ENCODE measurements at regions not wholly inside any gene's neighbourhood (a gene's known extent, or its start where the extent isn't known, plus 50 kb on each side); places are given as distances from the start of the nearest gene placed in this dataset.

DNA sequence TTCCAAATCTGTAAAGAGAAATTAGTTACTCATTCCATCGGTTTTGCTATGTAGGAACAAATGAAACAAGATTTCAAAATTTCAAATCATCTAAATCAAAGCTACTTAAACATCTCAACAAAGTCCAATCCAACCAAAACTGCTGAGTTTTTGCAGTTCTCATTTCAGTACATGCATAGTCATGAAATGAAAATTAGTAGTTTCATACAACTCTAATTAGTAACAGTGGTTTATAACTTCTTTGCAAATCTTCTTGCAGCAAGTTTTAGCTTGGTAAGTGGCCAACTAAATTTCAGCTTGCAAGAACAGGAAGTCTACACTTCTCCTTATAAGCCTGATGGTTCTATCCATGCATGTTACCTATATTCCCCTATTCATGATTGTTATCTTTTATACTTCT lies 75.6 kb downstream of the SPRY2 start:
- Mint-ChIP-seq H3K4me1 (no peaks in the 10 kb centered on the region), H3K27me3 (ENCODE audit: low read depth) (no peaks in the 10 kb centered on the region), H3K9me3 (peaks cover 26% of the 10 kb centered on the region), H3K4me3 (no peak overlapping the region), H3K27ac (no peak overlapping the region), H3K36me3 (peaks cover 7% of the 10 kb centered on the region)
- TF ChIP-seq, protein P1, sequence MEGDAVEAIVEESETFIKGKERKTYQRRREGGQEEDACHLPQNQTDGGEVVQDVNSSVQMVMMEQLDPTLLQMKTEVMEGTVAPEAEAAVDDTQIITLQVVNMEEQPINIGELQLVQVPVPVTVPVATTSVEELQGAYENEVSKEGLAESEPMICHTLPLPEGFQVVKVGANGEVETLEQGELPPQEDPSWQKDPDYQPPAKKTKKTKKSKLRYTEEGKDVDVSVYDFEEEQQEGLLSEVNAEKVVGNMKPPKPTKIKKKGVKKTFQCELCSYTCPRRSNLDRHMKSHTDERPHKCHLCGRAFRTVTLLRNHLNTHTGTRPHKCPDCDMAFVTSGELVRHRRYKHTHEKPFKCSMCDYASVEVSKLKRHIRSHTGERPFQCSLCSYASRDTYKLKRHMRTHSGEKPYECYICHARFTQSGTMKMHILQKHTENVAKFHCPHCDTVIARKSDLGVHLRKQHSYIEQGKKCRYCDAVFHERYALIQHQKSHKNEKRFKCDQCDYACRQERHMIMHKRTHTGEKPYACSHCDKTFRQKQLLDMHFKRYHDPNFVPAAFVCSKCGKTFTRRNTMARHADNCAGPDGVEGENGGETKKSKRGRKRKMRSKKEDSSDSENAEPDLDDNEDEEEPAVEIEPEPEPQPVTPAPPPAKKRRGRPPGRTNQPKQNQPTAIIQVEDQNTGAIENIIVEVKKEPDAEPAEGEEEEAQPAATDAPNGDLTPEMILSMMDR (IDR thresholded peaks at IDR 0.05; ENCODE audit: unreplicated experiment): no peak
- DNase-seq (ENCODE audit: low spot score in 2 of 2, unreplicated experiment in 2 of 2): no peak

DNA sequence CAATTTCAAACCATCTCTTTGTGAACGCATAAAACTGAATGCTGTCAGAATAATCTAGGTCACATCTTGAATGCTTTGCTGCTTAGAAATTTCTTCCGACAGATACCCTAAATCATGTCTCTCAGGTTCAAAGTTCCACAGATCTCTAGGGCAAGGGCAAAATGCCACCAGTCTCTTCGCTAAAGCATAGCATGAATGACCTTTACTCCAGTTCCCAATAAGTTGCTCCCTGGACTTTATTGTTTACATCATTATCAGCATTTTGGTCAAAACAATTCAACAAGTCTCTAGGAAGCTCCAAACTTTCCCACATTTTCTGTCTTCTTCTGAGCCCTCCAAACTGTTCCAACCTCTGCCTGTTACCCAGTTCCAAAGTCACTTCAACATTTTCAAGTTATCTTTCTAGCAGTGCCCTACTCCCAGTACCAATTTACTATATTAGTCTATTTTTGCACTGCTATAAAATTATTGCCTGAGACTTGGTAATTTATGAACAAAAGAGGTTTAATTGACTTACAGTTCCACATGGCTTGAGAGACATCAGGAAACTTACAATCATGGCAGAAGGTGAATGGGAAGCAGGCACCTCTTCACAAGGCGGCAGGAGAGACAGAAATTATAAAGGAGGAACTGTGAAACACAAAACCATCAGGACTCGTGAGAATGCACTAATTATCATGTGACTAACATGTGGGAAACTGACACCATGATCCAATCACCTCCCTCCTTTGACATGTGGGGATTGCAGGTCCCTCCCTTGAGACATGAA lies 77.0 kb downstream of the SPRY2 start:
- Mint-ChIP-seq H3K27me3 (ENCODE audit: low read depth) (no peaks in the 10 kb centered on the region), H3K27ac (no peak overlapping the region), H3K36me3 (peaks cover 7% of the 10 kb centered on the region), H3K4me3 (no peak overlapping the region), H3K9me3 (peaks cover 29% of the 10 kb centered on the region), H3K4me1 (no peaks in the 10 kb centered on the region)
- DNase-seq (ENCODE audit: low spot score in 2 of 2, unreplicated experiment in 2 of 2): no peak
- TF ChIP-seq, protein P1 (IDR thresholded peaks at IDR 0.05; ENCODE audit: unreplicated experiment): no peak

DNA sequence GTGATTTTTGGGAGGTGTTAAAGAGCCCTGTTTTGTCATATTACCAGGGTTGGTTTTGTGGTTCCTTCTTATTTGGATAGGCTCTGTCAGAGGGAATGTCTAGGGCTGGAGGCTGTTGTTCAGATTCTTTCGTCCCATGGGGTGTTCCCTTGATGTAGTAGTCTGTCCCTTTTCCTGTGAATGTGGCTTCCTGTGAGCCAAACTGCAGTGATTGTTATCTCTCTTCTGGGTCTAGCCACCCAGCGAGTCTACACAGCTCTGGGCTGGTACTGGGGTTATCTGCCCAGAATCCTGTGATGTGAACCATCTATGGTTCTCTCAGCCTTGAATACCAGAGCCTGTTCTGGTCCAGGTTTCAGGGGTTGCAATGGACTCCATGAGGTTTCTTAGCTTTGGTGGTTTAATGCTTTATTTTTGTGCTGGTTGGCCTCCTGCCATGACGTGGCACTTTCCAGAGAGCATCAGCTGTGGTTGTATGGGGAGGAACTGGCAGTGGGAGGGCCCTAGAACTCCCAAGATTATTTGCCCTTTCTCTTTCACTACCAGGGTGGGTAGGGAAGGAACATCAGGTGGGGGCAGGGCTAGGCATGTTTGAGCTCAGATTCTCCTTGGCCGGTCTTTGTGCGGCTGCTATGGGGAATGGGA lies 78.8 kb downstream of the SPRY2 start:
- Mint-ChIP-seq H3K27me3 (ENCODE audit: low read depth) (no peaks in the 10 kb centered on the region), H3K4me1 (no peaks in the 10 kb centered on the region), H3K9me3 (peaks cover 35% of the 10 kb centered on the region), H3K27ac (no peak overlapping the region), H3K4me3 (no peak overlapping the region), H3K36me3 (peaks cover 7% of the 10 kb centered on the region)
- no peak for DNase-seq (ENCODE audit: low spot score in 2 of 2, unreplicated experiment in 2 of 2)
- TF ChIP-seq, protein P1 (IDR thresholded peaks at IDR 0.05; ENCODE audit: unreplicated experiment): no peak

DNA sequence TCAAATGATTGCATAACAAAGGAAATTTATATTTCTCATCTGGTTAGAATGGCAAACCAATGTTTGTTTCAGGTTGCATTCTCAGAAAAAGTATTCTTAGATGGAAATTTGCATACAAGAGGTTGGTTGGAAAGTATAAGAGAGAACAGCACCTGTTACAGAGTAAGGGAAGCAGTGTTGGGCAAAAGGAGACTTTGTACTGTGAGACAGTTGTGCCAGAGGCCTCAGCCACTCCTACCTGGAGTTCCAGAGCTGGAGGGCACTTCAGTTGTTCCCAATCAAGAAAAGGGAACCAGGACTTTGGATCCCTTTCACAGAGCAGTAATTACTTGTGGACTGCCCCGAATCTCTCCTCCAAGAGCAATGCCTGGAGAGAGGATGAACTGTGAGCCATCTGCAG lies 81.8 kb downstream of the SPRY2 start:
- Mint-ChIP-seq H3K36me3 (peaks cover 7% of the 10 kb centered on the region), H3K4me3 (no peak overlapping the region), H3K9me3 (peaks cover 30% of the 10 kb centered on the region), H3K4me1 (no peaks in the 10 kb centered on the region), H3K27ac (no peak overlapping the region), H3K27me3 (ENCODE audit: low read depth) (no peaks in the 10 kb centered on the region)
- TF ChIP-seq, protein P1 (IDR thresholded peaks at IDR 0.05; ENCODE audit: unreplicated experiment): no peak
- DNase-seq (ENCODE audit: low spot score in 2 of 2, unreplicated experiment in 2 of 2): no peak

DNA sequence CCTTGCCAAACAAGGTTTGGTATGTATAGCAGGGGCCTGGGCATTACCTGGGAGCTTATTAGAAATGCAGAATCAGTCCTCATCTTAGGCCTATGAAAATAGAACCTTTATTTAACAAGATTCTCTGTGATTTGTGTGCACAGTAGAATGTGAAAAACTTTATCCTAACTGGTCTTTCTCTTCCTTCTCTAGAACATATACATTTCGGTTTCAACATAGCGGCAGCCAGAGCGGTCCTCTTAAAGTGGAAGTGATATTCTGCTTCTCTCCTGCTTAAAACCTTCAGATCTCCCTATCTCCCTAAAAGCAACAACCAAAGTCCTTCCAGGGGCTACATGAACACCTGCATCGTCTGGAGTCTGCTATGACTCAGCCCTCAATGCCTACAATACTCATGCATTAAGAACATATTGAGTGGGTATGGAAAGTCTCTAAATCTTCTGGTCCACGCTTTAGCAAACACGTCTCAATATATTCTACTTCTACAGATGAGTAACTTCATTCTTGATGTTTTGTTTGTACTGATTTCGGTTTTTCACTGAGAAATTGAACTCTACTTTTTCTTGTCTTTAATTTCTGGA lies 84.5 kb downstream of the SPRY2 start:
- Mint-ChIP-seq H3K4me3 (no peak overlapping the region), H3K27me3 (ENCODE audit: low read depth) (no peaks in the 10 kb centered on the region), H3K4me1 (no peaks in the 10 kb centered on the region), H3K27ac (no peak overlapping the region), H3K36me3 (no peaks in the 10 kb centered on the region), H3K9me3 (peaks cover 19% of the 10 kb centered on the region)
- no peak for DNase-seq (ENCODE audit: low spot score in 2 of 2, unreplicated experiment in 2 of 2)
- TF ChIP-seq, protein P1 (IDR thresholded peaks at IDR 0.05; ENCODE audit: unreplicated experiment): no peak
